ENCODE measurements at regions not wholly inside any gene's neighbourhood (a gene's known extent, or its start where the extent isn't known, plus 50 kb on each side); places are given as distances from the start of the nearest gene placed in this dataset.
A peak's percentile ranks its signal among the peaks of the same experiment; 100 is the strongest.

GRCh38 chr11:96755209-96755608 lies 365.4 kb downstream of the JRKL start:
- DNase-seq (ENCODE audit: low read depth): no peak
- no peak for TF ChIP-seq CTCF (IDR thresholded peaks at IDR 0.05; ENCODE audit: insufficient read depth, low read depth, low read length)
- no peak overlapping the region for H3K4me3 ChIP-seq (ENCODE audit: low read depth, low read length)

GRCh38 chr11:96755752-96756151 lies 365.9 kb downstream of the JRKL start:
- TF ChIP-seq CTCF (IDR thresholded peaks at IDR 0.05; ENCODE audit: insufficient read depth, low read depth, low read length): no peak
- DNase-seq (ENCODE audit: low read depth): no peak
- H3K4me3 ChIP-seq (ENCODE audit: low read depth, low read length): no peak overlapping the region

- DNase-seq (ENCODE audit: low read depth): no peak
These were observed 369.1 kb downstream of the JRKL start for GRCh38 chr11:96758957-96759356.

GRCh38 chr11:96760306-96760705 lies 370.5 kb downstream of the JRKL start:
- no peak for TF ChIP-seq CTCF (IDR thresholded peaks at IDR 0.05; ENCODE audit: insufficient read depth, low read depth, low read length)
- no peak for DNase-seq (ENCODE audit: low read depth)
- no peak overlapping the region for H3K4me3 ChIP-seq (ENCODE audit: low read depth, low read length)

More at GRCh38 chr11:96758957-96759356, 369.1 kb downstream of the JRKL start:
- no peak for TF ChIP-seq CTCF (IDR thresholded peaks at IDR 0.05; ENCODE audit: insufficient read depth, low read depth, low read length)
- no peak overlapping the region for H3K4me3 ChIP-seq (ENCODE audit: low read depth, low read length)

GRCh38 chr11:96760815-96761214 lies 371.0 kb downstream of the JRKL start:
- TF ChIP-seq CTCF (IDR thresholded peaks at IDR 0.05; ENCODE audit: insufficient read depth, low read depth, low read length): no peak
- no peak overlapping the region for H3K4me3 ChIP-seq (ENCODE audit: low read depth, low read length)
- DNase-seq (ENCODE audit: low read depth): no peak

GRCh38 chr11:96761451-96761850 lies 371.6 kb downstream of the JRKL start:
- no peak for TF ChIP-seq CTCF (IDR thresholded peaks at IDR 0.05; ENCODE audit: insufficient read depth, low read depth, low read length)
- DNase-seq (ENCODE audit: low read depth): no peak
- no peak overlapping the region for H3K4me3 ChIP-seq (ENCODE audit: low read depth, low read length)

- peak; percentile 7 for DNase-seq (ENCODE audit: low read depth)
- no peak overlapping the region for H3K4me3 ChIP-seq (ENCODE audit: low read depth, low read length)
- TF ChIP-seq CTCF (IDR thresholded peaks at IDR 0.05; ENCODE audit: insufficient read depth, low read depth, low read length): no peak
These were observed 373.4 kb downstream of the JRKL start for GRCh38 chr11:96763244-96763643.

All from fibroblast of villous mesenchyme (primary cell).